Caco-2 (cell line): ENCODE measurements at regions not wholly inside any gene's neighbourhood (a gene's known extent, or its start where the extent isn't known, plus 50 kb on each side); places are given as distances from the start of the nearest gene placed in this dataset.

Experiments
- BruUV-seq: library from RNA; stranded (reverse); fragments of 400-500 nt; replicated peaks from 2 replicates; lab custom pipeline; 2021; lab: Mats Ljungman, UMichigan
- CTCF ChIA-PET: fragments of 300-600 bp; sonication (Branson Sonifier 250); formaldehyde crosslinking; loops from one replicate; lab custom pipeline; 2022; ENCODE audit warnings: antibody characterized with exemption; lab: Charles Lee
- POLR2A ChIA-PET: fragments of 300-600 bp; sonication (Branson Sonifier 250); formaldehyde crosslinking; loops from one replicate; lab custom pipeline; 2022; ENCODE audit warnings: antibody characterized with exemption; lab: Charles Lee
- DNase-seq, 2 experiments: peaks; one replicate each; pipeline versions ENCODE4 v3.0.0 to v3.0.0-alpha.2; 2020 to 2022
- H3K27me3 ChIP-seq: replicated peaks from 2 replicates; pipeline ENCODE4 v1.6.0; 2011; ENCODE audit warnings: low read length; ENCODE audit not compliant: control insufficient read depth, insufficient read depth
- H3K36me3 ChIP-seq: 2 replicates; pipeline ENCODE4 v1.5.1; 2011; ENCODE audit warnings: low read length; ENCODE audit not compliant: control insufficient read depth, insufficient read depth
- H3K4me1 ChIP-seq: fragments of 250-450 bp; sonication (Bioruptor Pico); 2 replicates; pipeline ENCODE4 v1.5.1; 2020; ENCODE audit warnings: mild to moderate bottlenecking
- H3K4me3 ChIP-seq: 2 replicates; pipeline ENCODE4 v1.5.1; 2011; ENCODE audit warnings: low read depth, mild to moderate bottlenecking, control low read depth, low read length
- H3K9me3 ChIP-seq: fragments of 250-450 bp; sonication (Bioruptor Pico); 2 replicates; pipeline ENCODE4 v1.5.1; 2020; ENCODE audit warnings: mild to moderate bottlenecking, moderate library complexity
- H3K27ac Mint-ChIP-seq: one replicate; pipeline ENCODE4 v1.8.0; 2022; ENCODE audit warnings: mixed read lengths; ENCODE audit not compliant: unreplicated experiment
- H3K27me3 Mint-ChIP-seq: one replicate; pipeline ENCODE4 v1.8.0; 2022; ENCODE audit warnings: mixed read lengths; ENCODE audit not compliant: insufficient read depth, unreplicated experiment
- H3K36me3 Mint-ChIP-seq: one replicate; pipeline ENCODE4 v1.8.0; 2022; ENCODE audit warnings: mild to moderate bottlenecking, mixed read lengths; ENCODE audit not compliant: insufficient read depth, unreplicated experiment
- H3K4me1 Mint-ChIP-seq: one replicate; pipeline ENCODE4 v1.8.0; 2022; ENCODE audit warnings: low read depth, mixed read lengths; ENCODE audit not compliant: unreplicated experiment
- H3K4me3 Mint-ChIP-seq: one replicate; pipeline ENCODE4 v1.8.0; 2022; ENCODE audit warnings: mild to moderate bottlenecking, moderate library complexity, mixed read lengths; ENCODE audit not compliant: unreplicated experiment
- H3K9me3 Mint-ChIP-seq: one replicate; pipeline ENCODE4 v1.8.0; 2022; ENCODE audit warnings: mixed read lengths; ENCODE audit not compliant: unreplicated experiment
- intact Hi-C: fragments of 100-400 bp; cut with micrococcal nuclease; formaldehyde crosslinking; loops from one replicate; pipeline ENCODE4 v1.10.0; 2022; ENCODE audit not compliant: unreplicated experiment
- TF ChIP-seq, protein P1 (sequence below), 2 experiments: fragments of 200-600 bp in 1 of 2; IDR thresholded peaks; 1 replicate in 1 of 2; 2 replicates in 1 of 2; pipeline versions ENCODE4 v1.5.1 to v1.8.0; 2011 to 2022; ENCODE audit warnings: antibody characterized with exemption in 1 of 2, control low read depth in 1 of 2, inconsistent platforms in 1 of 2, low read depth in 1 of 2, low read length in 1 of 2, mild to moderate bottlenecking in 1 of 2, moderate library complexity in 1 of 2; ENCODE audit not compliant: insufficient read depth in 1 of 2, severe bottlenecking in 1 of 2, unreplicated experiment in 1 of 2

DNA sequence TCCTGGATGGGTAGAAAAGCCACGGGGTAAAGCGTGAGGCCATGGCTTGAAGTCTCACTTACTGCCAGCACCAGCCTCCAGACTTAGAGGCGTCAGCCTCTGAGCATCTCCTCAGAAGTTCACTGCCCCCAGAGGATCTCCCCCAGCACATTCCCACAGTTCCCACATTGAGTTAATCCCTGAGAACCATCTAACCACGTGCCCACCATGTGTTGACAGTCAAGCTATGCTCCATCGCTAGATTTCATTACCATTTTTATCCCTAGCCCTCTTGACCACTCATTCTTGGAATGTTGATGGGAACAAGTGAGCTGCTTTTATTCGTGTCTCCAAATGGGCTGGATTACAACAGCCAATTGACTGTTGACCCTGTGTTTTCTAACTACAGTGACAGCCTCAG lies 283.3 kb upstream of the IRX1 start:
- Mint-ChIP-seq H3K4me3 (no peak overlapping the region), H3K27me3 (no peaks in the 10 kb centered on the region), H3K4me1 (no peaks in the 10 kb centered on the region), H3K9me3 (peaks cover 42% of the 10 kb centered on the region), H3K27ac (no peak overlapping the region), H3K36me3 (no peaks in the 10 kb centered on the region)
- CTCF ChIA-PET: no interaction called here
- intact Hi-C loops: no loop called here
- 0 out of 2 replicates have a peak, but pooled peaks cover 4% of the 10 kb centered on the region for H3K9me3 ChIP-seq
- H3K4me3 ChIP-seq: no peak overlapping the region
- TF ChIP-seq, protein P1, sequence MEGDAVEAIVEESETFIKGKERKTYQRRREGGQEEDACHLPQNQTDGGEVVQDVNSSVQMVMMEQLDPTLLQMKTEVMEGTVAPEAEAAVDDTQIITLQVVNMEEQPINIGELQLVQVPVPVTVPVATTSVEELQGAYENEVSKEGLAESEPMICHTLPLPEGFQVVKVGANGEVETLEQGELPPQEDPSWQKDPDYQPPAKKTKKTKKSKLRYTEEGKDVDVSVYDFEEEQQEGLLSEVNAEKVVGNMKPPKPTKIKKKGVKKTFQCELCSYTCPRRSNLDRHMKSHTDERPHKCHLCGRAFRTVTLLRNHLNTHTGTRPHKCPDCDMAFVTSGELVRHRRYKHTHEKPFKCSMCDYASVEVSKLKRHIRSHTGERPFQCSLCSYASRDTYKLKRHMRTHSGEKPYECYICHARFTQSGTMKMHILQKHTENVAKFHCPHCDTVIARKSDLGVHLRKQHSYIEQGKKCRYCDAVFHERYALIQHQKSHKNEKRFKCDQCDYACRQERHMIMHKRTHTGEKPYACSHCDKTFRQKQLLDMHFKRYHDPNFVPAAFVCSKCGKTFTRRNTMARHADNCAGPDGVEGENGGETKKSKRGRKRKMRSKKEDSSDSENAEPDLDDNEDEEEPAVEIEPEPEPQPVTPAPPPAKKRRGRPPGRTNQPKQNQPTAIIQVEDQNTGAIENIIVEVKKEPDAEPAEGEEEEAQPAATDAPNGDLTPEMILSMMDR (IDR thresholded peaks at IDR 0.05; ENCODE audit: insufficient read depth in 1 of 2, low read depth in 1 of 2, low read length in 1 of 2, severe bottlenecking in 1 of 2, unreplicated experiment in 1 of 2): no peak
- POLR2A ChIA-PET: no interaction called here
- no peaks in the 10 kb centered on the region for H3K27me3 ChIP-seq
- H3K4me1 ChIP-seq: no peaks in the 10 kb centered on the region
- no peaks in the 10 kb centered on the region for H3K36me3 ChIP-seq
- DNase-seq: no peak
- BruUV-seq: no TSS peak

DNA sequence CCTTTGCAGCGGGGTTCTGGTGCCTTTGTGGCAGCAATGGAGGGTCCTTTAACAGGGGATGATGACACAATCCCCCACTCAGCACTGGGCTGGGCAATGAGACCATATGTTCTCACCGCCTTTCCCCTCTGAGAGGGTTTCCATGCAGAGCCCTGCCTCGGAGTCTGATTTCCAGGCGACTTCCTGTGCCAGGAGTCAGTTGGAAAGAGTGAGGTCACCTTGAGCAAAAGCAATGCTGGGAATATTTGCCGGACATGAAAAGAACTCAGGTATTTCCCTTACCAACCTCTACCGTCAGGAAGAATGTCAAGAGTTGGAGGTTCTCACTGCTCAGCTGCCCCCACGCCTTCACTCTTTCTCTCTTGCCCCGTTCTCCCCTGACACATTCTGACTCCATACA lies 284.2 kb upstream of the IRX1 start:
- POLR2A ChIA-PET: no interaction called here
- DNase-seq: no peak
- no peaks in the 10 kb centered on the region for H3K4me1 Mint-ChIP-seq
- H3K36me3 Mint-ChIP-seq: no peaks in the 10 kb centered on the region
- TF ChIP-seq, protein P1 (IDR thresholded peaks at IDR 0.05; ENCODE audit: insufficient read depth in 1 of 2, low read depth in 1 of 2, low read length in 1 of 2, severe bottlenecking in 1 of 2, unreplicated experiment in 1 of 2): no peak
- no peaks in the 10 kb centered on the region for H3K27me3 Mint-ChIP-seq
- no peak overlapping the region for H3K4me3 Mint-ChIP-seq
- no peaks in the 10 kb centered on the region for H3K27me3 ChIP-seq
- H3K9me3 Mint-ChIP-seq: peaks cover 42% of the 10 kb centered on the region
- no peak overlapping the region for H3K4me3 ChIP-seq
- H3K9me3 ChIP-seq: 0 out of 2 replicates have a peak, but pooled peaks cover 6% of the 10 kb centered on the region
- H3K27ac Mint-ChIP-seq: no peak overlapping the region
- intact Hi-C loops: no loop called here
- no peaks in the 10 kb centered on the region for H3K4me1 ChIP-seq
- CTCF ChIA-PET: no interaction called here
- H3K36me3 ChIP-seq: no peaks in the 10 kb centered on the region
- no TSS peak for BruUV-seq

DNA sequence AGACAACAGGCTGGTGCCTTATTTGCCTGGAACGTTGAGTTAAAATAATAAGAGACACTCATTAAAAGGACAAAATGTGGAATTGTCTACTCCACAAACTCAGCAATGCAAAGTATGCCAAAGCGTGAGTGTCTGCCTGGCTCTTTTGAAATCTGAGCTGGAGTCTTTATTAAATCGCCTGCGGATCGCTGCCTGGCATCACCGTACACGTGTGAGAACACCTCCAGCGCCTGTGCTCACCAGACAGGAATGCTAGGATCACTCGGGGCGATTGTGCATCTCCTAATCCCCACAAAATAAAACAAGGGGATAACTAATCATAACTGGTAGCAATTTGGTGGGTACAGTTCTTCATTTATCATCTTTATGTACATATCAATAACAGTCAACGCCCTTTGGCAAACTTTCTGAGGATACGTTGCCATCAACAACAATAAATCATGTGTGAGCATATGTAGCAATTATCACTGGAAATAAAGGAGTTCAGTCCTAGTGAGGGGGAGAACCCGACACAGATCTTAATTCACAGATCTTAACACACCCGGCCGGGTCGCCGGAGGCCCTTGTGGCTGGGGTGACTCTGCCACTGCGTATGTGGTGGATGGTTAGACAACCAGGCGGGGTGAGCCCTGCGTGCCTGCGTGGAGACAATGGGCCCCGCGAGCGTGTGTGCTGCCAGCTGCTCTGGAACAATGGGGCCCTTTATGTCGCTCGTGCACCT lies 284.9 kb upstream of the IRX1 start:
- H3K36me3 ChIP-seq: no peaks in the 10 kb centered on the region
- DNase-seq: no peak
- peaks cover 42% of the 10 kb centered on the region for H3K9me3 Mint-ChIP-seq
- no peak overlapping the region for H3K27ac Mint-ChIP-seq
- H3K4me3 Mint-ChIP-seq: no peak overlapping the region
- intact Hi-C loops: no loop called here
- H3K4me1 ChIP-seq: no peaks in the 10 kb centered on the region
- H3K27me3 Mint-ChIP-seq: no peaks in the 10 kb centered on the region
- no peaks in the 10 kb centered on the region for H3K36me3 Mint-ChIP-seq
- TF ChIP-seq, protein P1 (IDR thresholded peaks at IDR 0.05; ENCODE audit: insufficient read depth in 1 of 2, low read depth in 1 of 2, low read length in 1 of 2, severe bottlenecking in 1 of 2, unreplicated experiment in 1 of 2): no peak
- H3K27me3 ChIP-seq: no peaks in the 10 kb centered on the region
- H3K9me3 ChIP-seq: 0 out of 2 replicates have a peak, but pooled peaks cover 6% of the 10 kb centered on the region
- no peaks in the 10 kb centered on the region for H3K4me1 Mint-ChIP-seq
- BruUV-seq: no TSS peak
- ChIA-PET POLR2A (no interaction called here), CTCF (no interaction called here)
- H3K4me3 ChIP-seq: no peak overlapping the region
